ENCODE measurements at regions not wholly inside any gene's neighbourhood (a gene's known extent, or its start where the extent isn't known, plus 50 kb on each side); places are given as distances from the start of the nearest gene placed in this dataset.
"Not testable (repeated sequence)": the region's sequence is repeated elsewhere in the genome, so short reads cannot be mapped to it uniquely, and the experiment has no call there.

GRCh38 chr6:142637624-142638351, 307.2 kb downstream of the HIVEP2 start:
- no peak for DNase-seq

- no peak for DNase-seq
These were observed 302.3 kb downstream of the HIVEP2 start for GRCh38 chr6:142642651-142643050.

GRCh38 chr6:142644866-142645265, 300.1 kb downstream of the HIVEP2 start:
- no peak for DNase-seq

GRCh38 chr6:142645663-142646062, 299.3 kb downstream of the HIVEP2 start:
- no peak for DNase-seq

GRCh38 chr6:142647449-142648035, 297.4 kb downstream of the HIVEP2 start:
- no peak for DNase-seq

GRCh38 chr6:142648036-142648451, 296.9 kb downstream of the HIVEP2 start:
- DNase-seq, result no peak

- DNase-seq, result no peak
These were observed 296.4 kb downstream of the HIVEP2 start for GRCh38 chr6:142648526-142648925.

GRCh38 chr6:142649438-142650234, 295.3 kb downstream of the HIVEP2 start:
- not testable (repeated sequence) for DNase-seq

GRCh38 chr6:142651384-142651783, 293.6 kb downstream of the HIVEP2 start:
- DNase-seq, result no peak

GRCh38 chr6:142653710-142654420, 291.1 kb downstream of the HIVEP2 start:
- no peak for DNase-seq

- no peak for DNase-seq
These were observed 285.3 kb downstream of the HIVEP2 start for GRCh38 chr6:142659661-142660060.

GRCh38 chr6:142665393-142665792, 279.6 kb downstream of the HIVEP2 start:
- no peak for DNase-seq

- DNase-seq, result no peak
These were observed 278.3 kb downstream of the HIVEP2 start for GRCh38 chr6:142666599-142667185.

- DNase-seq, result no peak
These were observed 275.3 kb downstream of the HIVEP2 start for GRCh38 chr6:142669471-142670351.

GRCh38 chr6:142671791-142672190, 273.2 kb downstream of the HIVEP2 start:
- DNase-seq, result no peak

- DNase-seq, result no peak
These were observed 269.5 kb downstream of the HIVEP2 start for GRCh38 chr6:142675517-142675916.

- DNase-seq, result no peak
These were observed 268.9 kb downstream of the HIVEP2 start for GRCh38 chr6:142676027-142676443.

- no peak for DNase-seq
These were observed 268.3 kb downstream of the HIVEP2 start for GRCh38 chr6:142676647-142677192.

- no peak for DNase-seq
These were observed 264.9 kb downstream of the HIVEP2 start for GRCh38 chr6:142679907-142680700.

GRCh38 chr6:142681099-142681498, 263.9 kb downstream of the HIVEP2 start:
- no peak for DNase-seq

GRCh38 chr6:142682985-142683384, 262.0 kb downstream of the HIVEP2 start:
- no peak for DNase-seq

Measured in GOT3 (cell line).